Neural cell (in vitro differentiated cells): ENCODE measurements at regions not wholly inside any gene's neighbourhood (a gene's known extent, or its start where the extent isn't known, plus 50 kb on each side); places are given as distances from the start of the nearest gene placed in this dataset.

Experiments used
- H2AFZ ChIP-seq: fragments of 200-600, 300-800 bp; sonication (generic), shearing (Covaris generic); 2 replicates; pipeline ENCODE4 v1.6.0; 2014; ENCODE audit warnings: low read depth, mild to moderate bottlenecking, antibody characterized with exemption, low read length, moderate library complexity
- H3F3A ChIP-seq: fragments of 200-600 bp; shearing (Covaris generic); 2 replicates; pipeline ENCODE4 v1.6.1; 2016; ENCODE audit warnings: mild to moderate bottlenecking, moderate library complexity, mixed read lengths, antibody characterized with exemption, low read length; ENCODE audit not compliant: insufficient read depth, poor library complexity, severe bottlenecking
- H3K27ac ChIP-seq: fragments of 200-600, 300-800 bp; sonication (generic), shearing (Covaris generic); 2 replicates; pipeline ENCODE4 v1.5.1; 2014; ENCODE audit warnings: mild to moderate bottlenecking, low read length, moderate library complexity
- H3K27me3 ChIP-seq: fragments of 300-800, 200-600 bp; sonication (generic), shearing (Covaris generic); 2 replicates; pipeline ENCODE4 v1.6.0; 2014; ENCODE audit warnings: mild to moderate bottlenecking, low read depth, low read length, moderate library complexity; ENCODE audit not compliant: insufficient read depth
- H3K36me3 ChIP-seq: fragments of 300-800, 200-600 bp; sonication (generic), shearing (Covaris generic); 2 replicates; pipeline ENCODE4 v1.5.1; 2014; ENCODE audit warnings: mild to moderate bottlenecking, antibody characterized with exemption, low read length, moderate library complexity; ENCODE audit not compliant: insufficient read depth
- H3K4me2 ChIP-seq: fragments of 300-800, 200-600 bp; sonication (generic), shearing (Covaris generic); 2 replicates; pipeline ENCODE4 v1.6.0; 2014; ENCODE audit warnings: mild to moderate bottlenecking, low read length
- H3K4me3 ChIP-seq: fragments of 300-800, 200-600 bp; sonication (generic), shearing (Covaris generic); 2 replicates; pipeline ENCODE4 v1.5.1; 2014; ENCODE audit warnings: mild to moderate bottlenecking, low read length, moderate library complexity
- H3K79me2 ChIP-seq: fragments of 200-600 bp; shearing (Covaris generic); replicated peaks from 2 replicates; pipeline ENCODE4 v1.6.0; 2014; ENCODE audit warnings: mild to moderate bottlenecking, low read length, moderate library complexity; ENCODE audit not compliant: insufficient read depth
- H3K9ac ChIP-seq: fragments of 300-800, 200-600 bp; sonication (generic), shearing (Covaris generic); 2 replicates; pipeline ENCODE4 v1.6.1; 2016; ENCODE audit warnings: mild to moderate bottlenecking, low read length, mixed read lengths
- H3K9me2 ChIP-seq: fragments of 200-600 bp; shearing (Covaris generic); 2 replicates; pipeline ENCODE4 v1.6.1; 2016; ENCODE audit warnings: mild to moderate bottlenecking, low read length, mixed read lengths; ENCODE audit not compliant: insufficient read depth
- H3K9me3 ChIP-seq: fragments of 200-600, 300-800 bp; sonication (generic), shearing (Covaris generic); 2 replicates; pipeline ENCODE4 v1.6.1; 2016; ENCODE audit warnings: mild to moderate bottlenecking, mixed run types, low read length, moderate library complexity, mixed read lengths
- H4K20me1 ChIP-seq: fragments of 200-600 bp; shearing (Covaris generic); 2 replicates; pipeline ENCODE4 v1.6.1; 2016; ENCODE audit warnings: mild to moderate bottlenecking, mixed run types; ENCODE audit not compliant: insufficient read depth
- CTCF ChIP-seq: fragments of 450-650 bp; IDR thresholded peaks from 2 replicates; pipeline ENCODE4 v1.5.1; 2014; ENCODE audit warnings: antibody characterized with exemption, mild to moderate bottlenecking, moderate library complexity; ENCODE audit not compliant: poor library complexity, severe bottlenecking
- EP300 ChIP-seq: fragments of 450-650 bp; conservative IDR thresholded peaks from 2 replicates; pipeline ENCODE4 v1.6.1; 2014; ENCODE audit warnings: antibody characterized with exemption, mild to moderate bottlenecking, moderate library complexity; ENCODE audit not compliant: poor library complexity, severe bottlenecking
- EZH2 ChIP-seq: fragments of 200-600, 300-800 bp; shearing (Covaris generic), sonication (generic); IDR thresholded peaks from 2 replicates; pipeline ENCODE4 v1.6.1; 2014; ENCODE audit warnings: antibody characterized with exemption, low read length, borderline replicate concordance, mild to moderate bottlenecking; ENCODE audit not compliant: insufficient read depth, poor library complexity, severe bottlenecking
- MXI1 ChIP-seq: fragments of 450-650 bp; conservative IDR thresholded peaks from 2 replicates; pipeline ENCODE4 v1.6.1; 2014; ENCODE audit warnings: antibody characterized with exemption, mild to moderate bottlenecking; ENCODE audit not compliant: poor library complexity, severe bottlenecking
- POLR2AphosphoS5 ChIP-seq: IDR thresholded peaks from 2 replicates; pipeline ENCODE4 v1.6.1; 2012
- RAD21 ChIP-seq: fragments of 450-650 bp; conservative IDR thresholded peaks from 2 replicates; pipeline ENCODE4 v1.6.1; 2014; ENCODE audit warnings: antibody characterized with exemption, mild to moderate bottlenecking, moderate library complexity
- REST ChIP-seq: IDR thresholded peaks from 2 replicates; pipeline ENCODE4 v1.6.1; 2012; ENCODE audit warnings: borderline replicate concordance
- SMC3 ChIP-seq: fragments of 450-650 bp; conservative IDR thresholded peaks from 2 replicates; pipeline ENCODE4 v1.6.1; 2014; ENCODE audit warnings: antibody characterized with exemption, mild to moderate bottlenecking, moderate library complexity; ENCODE audit not compliant: poor library complexity
- TAF1 ChIP-seq: IDR thresholded peaks from 2 replicates; pipeline ENCODE4 v1.6.1; 2012; ENCODE audit warnings: low read depth

- no peak for TF ChIP-seq POLR2AphosphoS5
- TF ChIP-seq TAF1, result no peak
- TF ChIP-seq EP300, result no peak
- Histone ChIP-seq H2AFZ (no peak overlapping the region), H3K4me3 (no peak overlapping the region), H3K79me2 (no peaks in the 10 kb centered on the region), H4K20me1 (no peaks in the 10 kb centered on the region), H3F3A (no peaks in the 10 kb centered on the region), H3K9me2 (no peaks in the 10 kb centered on the region), H3K9me3 (no peaks in the 10 kb centered on the region), H3K27me3 (no peaks in the 10 kb centered on the region), H3K4me2 (no peak overlapping the region), H3K36me3 (no peaks in the 10 kb centered on the region), H3K9ac (no peak overlapping the region), H3K27ac (no peak overlapping the region)
Observed at GRCh38 chr12:85531341-85531740, 251.3 kb downstream of the ALX1 start.

GRCh38 chr12:85549640-85550039, 269.6 kb downstream of the ALX1 start:
- Histone ChIP-seq H3F3A (no peaks in the 10 kb centered on the region), H3K79me2 (no peaks in the 10 kb centered on the region), H3K4me3 (no peak overlapping the region), H4K20me1 (no peaks in the 10 kb centered on the region), H3K9me3 (no peaks in the 10 kb centered on the region), H3K9me2 (no peaks in the 10 kb centered on the region), H3K36me3 (no peaks in the 10 kb centered on the region), H3K4me2 (no peak overlapping the region), H3K27ac (no peak overlapping the region), H3K27me3 (no peaks in the 10 kb centered on the region), H3K9ac (no peak overlapping the region), H2AFZ (no peak overlapping the region)
- TF ChIP-seq POLR2AphosphoS5 (no peak), EZH2 (no peak), TAF1 (no peak), CTCF (no peak), EP300 (no peak), RAD21 (no peak), REST (no peak), MXI1 (no peak), SMC3 (no peak)

GRCh38 chr12:85550924-85551323, 270.9 kb downstream of the ALX1 start:
- Histone ChIP-seq H4K20me1 (no peaks in the 10 kb centered on the region), H3K9me3 (no peaks in the 10 kb centered on the region), H3F3A (no peaks in the 10 kb centered on the region), H3K27ac (no peak overlapping the region), H2AFZ (no peak overlapping the region), H3K79me2 (no peaks in the 10 kb centered on the region), H3K9me2 (no peaks in the 10 kb centered on the region), H3K4me3 (no peak overlapping the region), H3K4me2 (no peak overlapping the region), H3K9ac (no peak overlapping the region), H3K27me3 (no peaks in the 10 kb centered on the region), H3K36me3 (no peaks in the 10 kb centered on the region)
- TF ChIP-seq EZH2 (no peak), EP300 (no peak), SMC3 (no peak), POLR2AphosphoS5 (no peak), MXI1 (no peak), RAD21 (no peak), TAF1 (no peak), REST (no peak), CTCF (no peak)
